ENCODE measurements at regions not wholly inside any gene's neighbourhood (a gene's known extent, or its start where the extent isn't known, plus 50 kb on each side); places are given as distances from the start of the nearest gene placed in this dataset.

DNA sequence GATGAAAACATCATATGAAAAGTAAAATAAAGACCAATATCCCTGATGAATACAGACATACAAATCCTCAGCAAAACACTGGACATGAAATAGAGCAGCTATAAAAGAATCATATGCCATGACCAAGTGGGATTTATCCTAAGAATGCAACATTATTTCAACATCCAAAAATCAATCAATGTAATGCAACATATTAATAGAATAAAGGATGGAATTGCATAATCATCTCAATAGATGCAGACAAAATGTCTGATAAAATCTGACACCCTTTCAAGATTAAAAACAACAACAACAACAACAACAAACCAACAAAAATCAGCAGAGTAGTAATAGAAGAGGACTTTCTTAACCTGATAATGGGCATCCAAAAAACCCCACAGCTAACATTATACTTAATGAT lies 63.8 kb upstream of the IL1R1 start:
- no peak for DNase-seq

DNA sequence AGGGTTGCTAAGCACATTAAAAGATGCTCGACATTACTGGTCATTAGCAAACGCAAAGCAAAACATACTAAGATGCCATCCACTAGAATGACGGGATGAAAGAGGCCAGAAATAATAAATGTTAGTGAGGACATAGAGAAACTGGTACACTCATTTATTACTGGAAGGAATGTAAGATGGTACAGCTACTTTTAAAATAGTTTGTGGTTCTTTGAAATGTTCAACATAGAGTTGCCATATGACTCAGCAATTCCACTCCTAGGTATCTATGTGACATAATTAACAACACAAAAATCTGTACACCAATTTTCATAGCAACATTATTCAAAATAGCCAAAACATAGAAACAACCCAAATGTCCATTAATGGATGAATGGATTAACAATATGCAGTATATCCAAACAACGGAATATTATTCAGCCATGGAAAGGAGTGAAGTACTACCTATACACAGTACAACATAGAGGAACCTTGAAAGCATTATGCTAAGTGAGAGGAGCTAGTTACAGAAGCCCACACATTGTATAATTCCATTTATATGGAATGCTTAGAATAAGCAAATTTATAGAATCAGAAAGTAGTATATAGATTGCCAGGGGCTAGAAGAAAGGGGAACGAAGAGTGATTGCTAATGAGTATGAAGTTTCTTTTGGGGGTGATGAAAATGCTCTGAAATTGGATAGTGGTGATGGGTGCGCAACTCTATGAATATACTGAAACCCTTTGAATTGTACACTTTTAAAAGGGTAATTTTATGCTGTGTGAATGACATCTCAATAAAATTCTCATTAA lies 61.9 kb upstream of the IL1R1 start:
- no peak for DNase-seq

DNA sequence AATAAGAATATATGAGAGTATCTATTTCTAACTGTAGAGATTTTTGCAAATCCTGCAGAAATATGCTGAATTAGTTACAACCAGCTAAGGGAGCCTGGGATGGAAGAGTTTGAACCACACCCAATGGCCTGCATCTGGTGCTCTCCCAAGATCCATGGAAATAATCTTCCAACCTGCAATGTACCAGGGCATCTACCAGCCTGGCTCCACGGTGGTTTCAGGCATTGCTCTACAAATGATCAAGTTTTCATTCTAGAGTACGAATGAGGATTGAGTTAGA lies 61.4 kb upstream of the IL1R1 start:
- no peak for DNase-seq

DNA sequence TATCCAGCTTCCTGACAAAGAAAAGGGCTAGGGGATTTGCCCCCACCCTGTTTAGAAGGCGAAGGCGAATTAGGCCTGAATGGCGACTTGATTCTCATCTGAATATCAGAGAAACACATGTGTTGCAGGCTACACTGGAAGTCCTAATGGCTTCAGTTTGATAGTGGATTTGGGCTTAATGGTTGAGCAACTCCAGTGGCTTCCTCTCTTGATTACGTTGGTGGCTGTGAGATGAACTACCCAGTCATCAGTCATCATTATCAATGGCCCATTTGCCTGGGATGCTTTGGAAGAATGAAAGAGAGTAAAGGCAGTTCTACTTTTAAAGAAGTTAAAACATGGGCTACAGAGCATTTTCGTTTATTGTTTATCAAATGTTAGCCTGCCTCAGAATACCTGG lies 60.9 kb upstream of the IL1R1 start:
- DNase-seq = no peak

DNA sequence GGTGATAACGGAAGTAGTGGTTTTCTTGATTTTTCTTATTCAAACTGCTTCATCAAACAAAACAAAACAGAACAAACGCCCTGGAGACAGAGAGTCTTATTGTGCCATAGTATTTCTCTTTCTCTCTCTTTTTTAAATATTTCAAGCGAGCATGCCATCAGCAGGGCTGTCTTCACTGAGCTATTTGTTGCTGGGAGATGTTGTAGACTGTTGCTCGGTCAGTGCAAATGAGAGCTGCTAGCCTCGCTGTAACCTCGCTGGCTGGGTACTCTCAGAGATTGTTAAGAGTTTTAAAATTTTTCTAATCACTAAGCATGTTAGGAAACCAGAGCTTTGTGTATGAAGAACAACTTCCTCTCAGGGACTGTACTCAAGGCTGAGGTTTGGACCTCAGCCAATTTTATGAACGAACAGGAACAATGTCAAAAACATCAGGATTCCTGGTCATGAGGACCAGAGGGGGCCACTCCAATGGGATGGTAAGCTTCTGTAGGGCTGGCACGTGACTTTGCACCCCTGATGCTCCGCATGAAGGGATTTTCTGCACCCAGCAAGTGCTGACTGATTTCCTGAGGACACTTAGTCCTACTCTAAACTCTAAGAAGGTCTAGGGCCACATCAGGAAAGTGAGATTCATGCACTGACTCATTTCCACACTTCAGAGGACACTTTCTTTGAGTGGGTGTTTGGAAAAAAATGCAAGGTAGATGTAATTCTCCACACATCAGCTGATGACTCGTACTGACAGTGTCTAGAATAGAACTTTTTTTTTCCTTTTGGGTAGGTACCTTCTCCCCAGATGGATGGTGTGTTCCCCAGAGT lies 59.8 kb upstream of the IL1R1 start:
- peak; percentile 37 to 40 for DNase-seq

DNA sequence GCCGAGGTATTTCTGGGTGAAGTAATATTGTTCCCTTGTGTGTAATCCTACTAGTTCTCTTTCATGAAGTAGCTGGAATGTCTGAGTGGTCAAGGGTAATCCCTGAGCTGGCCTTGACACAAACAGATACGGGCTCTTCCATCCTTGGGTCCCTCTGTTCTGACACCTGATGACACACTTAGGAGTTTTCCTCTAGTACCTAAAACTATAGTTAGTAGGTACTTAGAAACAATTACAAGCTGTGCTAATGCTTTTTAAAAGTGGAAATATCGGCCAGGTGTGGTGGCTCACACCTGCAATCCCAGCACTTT lies 59.2 kb upstream of the IL1R1 start:
- no peak for DNase-seq

DNA sequence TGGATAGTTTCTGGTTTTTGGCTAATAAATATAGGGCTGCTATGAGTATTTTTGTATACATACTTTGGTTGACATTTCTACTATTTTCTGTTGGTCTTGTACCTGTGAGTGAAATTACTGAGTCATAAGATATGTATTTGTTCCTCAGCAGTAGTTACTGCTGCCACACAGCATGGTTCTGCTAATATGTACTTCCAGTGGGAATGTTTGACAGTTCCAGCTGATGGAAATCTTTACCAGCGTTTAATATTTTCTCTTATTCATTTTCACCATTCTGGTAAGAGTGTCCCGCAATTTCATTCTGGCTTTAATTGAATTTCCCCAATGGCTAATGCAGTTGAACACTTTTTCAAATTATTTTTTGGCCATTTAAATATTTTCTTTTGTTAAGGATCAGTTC lies 57.9 kb upstream of the IL1R1 start:
- DNase-seq = no peak

DNA sequence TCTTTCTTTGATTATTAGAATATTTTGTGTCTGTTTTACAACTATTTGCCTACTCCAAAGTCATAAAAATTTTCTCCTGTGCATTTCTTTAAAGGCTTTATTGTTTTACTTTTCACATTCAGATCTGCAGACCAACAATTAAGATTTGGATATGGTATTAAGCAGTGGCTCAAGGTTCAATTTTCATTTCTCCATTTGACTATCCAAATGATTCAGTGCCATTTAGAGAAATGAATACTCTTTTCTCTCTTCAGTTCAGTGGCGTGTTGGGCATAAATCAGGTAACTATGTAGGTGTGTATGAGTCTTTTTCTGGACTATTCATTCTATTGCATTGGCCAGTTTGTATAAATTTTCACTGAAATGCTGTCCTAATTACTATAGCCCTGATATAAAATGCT lies 57.3 kb upstream of the IL1R1 start:
- DNase-seq = no peak

DNA sequence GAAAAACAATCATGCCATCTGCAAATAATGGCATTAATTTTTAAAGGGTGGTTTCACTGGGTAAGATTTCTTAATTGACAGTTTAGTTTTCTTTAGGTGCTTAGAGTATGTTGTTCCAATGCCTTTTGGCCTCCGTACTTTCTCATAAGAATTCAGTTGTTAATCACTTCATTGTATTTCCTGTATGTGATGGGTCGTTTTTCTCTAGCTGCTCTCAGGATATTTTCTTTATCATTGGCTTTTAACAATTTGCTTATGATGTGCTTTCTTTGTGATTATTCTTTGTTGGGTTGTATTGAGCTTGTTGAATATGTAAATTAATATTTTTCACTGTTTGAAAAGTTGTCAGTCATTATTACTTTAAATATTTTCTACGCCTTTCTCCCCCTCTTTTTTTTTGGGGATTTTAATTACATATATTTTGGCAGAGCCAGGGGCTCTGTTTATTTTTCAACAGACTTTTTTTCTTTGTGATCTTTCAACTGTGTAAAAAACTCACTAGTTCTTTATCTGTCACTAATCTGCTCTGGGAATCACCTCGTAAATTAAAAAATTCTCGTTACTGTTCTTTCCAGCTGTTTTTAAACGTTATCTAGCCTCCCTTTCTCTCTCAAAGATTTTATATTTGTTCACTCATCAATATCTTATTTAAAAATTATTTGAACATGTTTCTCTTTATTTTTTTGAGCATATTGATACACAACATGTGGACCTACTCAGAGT lies 56.2 kb upstream of the IL1R1 start:
- DNase-seq = no peak

DNA sequence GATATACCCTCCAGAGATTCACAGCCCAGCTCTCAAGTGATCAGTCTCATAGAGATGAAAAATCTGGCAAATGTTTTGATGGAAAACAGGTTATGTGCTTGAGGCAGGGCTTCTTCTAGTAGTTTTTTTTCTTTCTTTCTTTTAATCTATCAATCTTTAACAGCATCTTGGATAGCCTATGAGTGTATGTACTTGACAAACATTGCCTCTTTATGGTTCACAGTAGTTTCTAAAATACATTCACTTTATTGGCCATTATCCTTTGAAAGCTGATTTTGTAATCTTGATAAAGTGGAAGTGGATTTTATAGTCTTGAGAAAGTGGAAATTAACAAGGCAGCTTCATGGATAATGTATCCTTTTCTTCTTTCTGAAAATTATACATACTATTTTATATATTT lies 51.4 kb upstream of the IL1R1 start:
- DNase-seq = no peak

DNA sequence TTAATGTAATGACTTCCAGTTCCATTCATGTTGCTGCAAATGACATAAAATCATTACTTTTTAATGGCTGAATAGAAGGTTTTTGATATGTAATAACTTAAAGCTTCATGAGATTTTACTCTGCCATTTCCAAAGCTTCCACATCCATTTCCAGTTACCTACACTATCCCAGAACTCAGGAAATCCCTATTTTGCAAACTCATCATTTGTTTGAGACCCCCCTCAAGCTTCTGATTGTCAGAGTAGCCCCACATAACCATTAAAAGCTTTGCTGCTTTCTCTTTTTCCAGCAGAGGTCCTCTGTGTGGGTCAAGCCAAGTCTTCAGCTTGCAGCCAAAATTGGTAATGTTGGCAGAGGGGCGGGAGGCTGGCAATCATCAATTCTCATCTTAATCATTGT lies 50.6 kb upstream of the IL1R1 start:
- DNase-seq = no peak

DNA sequence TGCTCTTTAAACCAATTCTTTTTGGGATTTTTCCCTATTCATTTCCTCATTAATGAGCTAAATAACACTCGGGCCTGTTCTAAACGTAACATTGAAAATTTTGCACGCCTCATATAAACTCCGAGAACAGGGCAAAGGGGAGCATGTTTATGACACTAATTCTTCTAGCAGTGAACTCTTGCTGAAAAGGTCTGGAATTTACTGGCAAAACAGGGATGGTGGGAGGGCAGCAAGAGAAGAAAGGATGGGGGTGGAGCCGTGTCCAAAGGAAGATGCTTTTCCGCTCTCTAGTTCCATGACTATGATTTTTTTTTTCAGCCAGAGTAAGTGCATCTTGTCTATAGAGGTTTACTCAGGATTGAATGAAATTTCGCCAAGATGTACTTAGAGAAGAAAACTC lies 50.0 kb upstream of the IL1R1 start:
- no peak for DNase-seq
